DOHH2 (cell line): ENCODE measurements at regions not wholly inside any gene's neighbourhood (a gene's known extent, or its start where the extent isn't known, plus 50 kb on each side); places are given as distances from the start of the nearest gene placed in this dataset.

Experiments used
- H3F3A ChIP-seq: fragments of 200-600 bp; sonication (generic), shearing (Covaris generic); 2 replicates; pipeline ENCODE4 v1.6.0; 2016; ENCODE audit warnings: antibody characterized with exemption, mild to moderate bottlenecking; ENCODE audit not compliant: control insufficient read depth, insufficient read depth
- H3K27ac ChIP-seq: fragments of 200-600 bp; sonication (generic); 2 replicates; pipeline ENCODE4 v1.5.1; 2014; ENCODE audit warnings: low read depth, mild to moderate bottlenecking, low read length, moderate library complexity
- H3K27me3 ChIP-seq: fragments of 200-600 bp; sonication (generic); 2 replicates; pipeline ENCODE4 v1.6.1; 2014; ENCODE audit warnings: mild to moderate bottlenecking, low read length, mixed read lengths; ENCODE audit not compliant: control insufficient read depth
- H3K36me3 ChIP-seq: fragments of 200-600 bp; sonication (generic); 2 replicates; pipeline ENCODE4 v1.6.1; 2014; ENCODE audit warnings: mild to moderate bottlenecking, low read length, moderate library complexity, mixed read lengths; ENCODE audit not compliant: control insufficient read depth
- H3K4me1 ChIP-seq: fragments of 200-600 bp; sonication (generic); 2 replicates; pipeline ENCODE4 v1.6.1; 2014; ENCODE audit warnings: mild to moderate bottlenecking, low read length, mixed read lengths; ENCODE audit not compliant: control insufficient read depth
- H3K4me2 ChIP-seq: fragments of 200-600 bp; sonication (generic); 2 replicates; pipeline ENCODE4 v1.6.0; 2014; ENCODE audit warnings: mild to moderate bottlenecking, low read length, moderate library complexity
- H3K4me3 ChIP-seq: fragments of 200-600 bp; sonication (generic); 2 replicates; pipeline ENCODE4 v1.5.1; 2014; ENCODE audit warnings: mild to moderate bottlenecking, low read length, mixed read lengths
- H3K79me2 ChIP-seq: fragments of 200-600 bp; sonication (generic); 2 replicates; pipeline ENCODE4 v1.6.1; 2014; ENCODE audit warnings: mild to moderate bottlenecking, low read length, mixed read lengths; ENCODE audit not compliant: control insufficient read depth
- H3K9me2 ChIP-seq: fragments of 200-600 bp; sonication (generic); replicated peaks from 2 replicates; pipeline ENCODE4 v1.6.1; 2014; ENCODE audit warnings: mild to moderate bottlenecking, low read length, mixed read lengths; ENCODE audit not compliant: control insufficient read depth
- H3K9me3 ChIP-seq: fragments of 200-600 bp; sonication (generic); 2 replicates; pipeline ENCODE4 v1.6.1; 2014; ENCODE audit warnings: antibody characterized with exemption, low read length, mixed read lengths; ENCODE audit not compliant: control insufficient read depth, insufficient read depth
- H4K20me1 ChIP-seq: fragments of 200-600 bp; sonication (generic); 2 replicates; pipeline ENCODE4 v1.6.0; 2014; ENCODE audit warnings: low read depth, mild to moderate bottlenecking, antibody characterized with exemption, low read length, moderate library complexity; ENCODE audit not compliant: control insufficient read depth, insufficient read depth
- EZH2phosphoT487 ChIP-seq: fragments of 200-600 bp; sonication (generic); IDR thresholded peaks from 2 replicates; pipeline ENCODE4 v1.6.1; 2017; ENCODE audit warnings: borderline replicate concordance, mild to moderate bottlenecking, antibody characterized with exemption, low read length, moderate library complexity, mixed read lengths
- TF ChIP-seq, protein P1 (sequence below): fragments of 200-600 bp; sonication (generic); IDR thresholded peaks from one replicate; pipeline ENCODE4 v1.5.1; 2014; ENCODE audit warnings: antibody characterized with exemption, mild to moderate bottlenecking, low read depth, low read length; ENCODE audit not compliant: poor library complexity, severe bottlenecking

DNA sequence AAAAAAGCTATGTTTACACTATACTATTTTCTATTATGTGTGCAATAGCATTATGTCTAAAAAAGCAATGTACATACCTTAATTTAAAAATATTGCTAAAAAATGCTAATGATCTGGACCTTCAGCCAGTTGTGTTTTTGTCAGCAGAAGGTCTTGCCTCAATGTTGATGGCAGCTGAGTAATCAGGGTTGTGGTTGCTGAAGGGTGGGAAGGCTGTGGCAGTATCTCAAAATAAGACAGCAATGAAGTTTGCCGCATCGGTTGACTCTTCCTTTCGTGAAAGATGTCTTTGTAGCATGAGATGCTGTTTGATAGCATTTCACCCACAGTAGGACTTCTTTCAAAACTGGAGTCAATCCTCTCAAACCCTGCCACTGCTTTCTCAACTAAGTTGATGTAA lies 134.7 kb upstream of the CDYL start:
- Histone ChIP-seq H3F3A (no peaks in the 10 kb centered on the region), H3K36me3 (no peaks in the 10 kb centered on the region), H3K27ac (no peak overlapping the region), H4K20me1 (no peaks in the 10 kb centered on the region), H3K27me3 (0 out of 2 replicates have a peak, but pooled peaks cover 5% of the 10 kb centered on the region), H3K9me2 (no peaks in the 10 kb centered on the region), H3K9me3 (no peaks in the 10 kb centered on the region), H3K4me3 (no peak overlapping the region), H3K79me2 (no peaks in the 10 kb centered on the region), H3K4me1 (no peaks in the 10 kb centered on the region), H3K4me2 (no peak overlapping the region)
- TF ChIP-seq EZH2phosphoT487, result no peak
- TF ChIP-seq, protein P1, sequence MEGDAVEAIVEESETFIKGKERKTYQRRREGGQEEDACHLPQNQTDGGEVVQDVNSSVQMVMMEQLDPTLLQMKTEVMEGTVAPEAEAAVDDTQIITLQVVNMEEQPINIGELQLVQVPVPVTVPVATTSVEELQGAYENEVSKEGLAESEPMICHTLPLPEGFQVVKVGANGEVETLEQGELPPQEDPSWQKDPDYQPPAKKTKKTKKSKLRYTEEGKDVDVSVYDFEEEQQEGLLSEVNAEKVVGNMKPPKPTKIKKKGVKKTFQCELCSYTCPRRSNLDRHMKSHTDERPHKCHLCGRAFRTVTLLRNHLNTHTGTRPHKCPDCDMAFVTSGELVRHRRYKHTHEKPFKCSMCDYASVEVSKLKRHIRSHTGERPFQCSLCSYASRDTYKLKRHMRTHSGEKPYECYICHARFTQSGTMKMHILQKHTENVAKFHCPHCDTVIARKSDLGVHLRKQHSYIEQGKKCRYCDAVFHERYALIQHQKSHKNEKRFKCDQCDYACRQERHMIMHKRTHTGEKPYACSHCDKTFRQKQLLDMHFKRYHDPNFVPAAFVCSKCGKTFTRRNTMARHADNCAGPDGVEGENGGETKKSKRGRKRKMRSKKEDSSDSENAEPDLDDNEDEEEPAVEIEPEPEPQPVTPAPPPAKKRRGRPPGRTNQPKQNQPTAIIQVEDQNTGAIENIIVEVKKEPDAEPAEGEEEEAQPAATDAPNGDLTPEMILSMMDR, result no peak

DNA sequence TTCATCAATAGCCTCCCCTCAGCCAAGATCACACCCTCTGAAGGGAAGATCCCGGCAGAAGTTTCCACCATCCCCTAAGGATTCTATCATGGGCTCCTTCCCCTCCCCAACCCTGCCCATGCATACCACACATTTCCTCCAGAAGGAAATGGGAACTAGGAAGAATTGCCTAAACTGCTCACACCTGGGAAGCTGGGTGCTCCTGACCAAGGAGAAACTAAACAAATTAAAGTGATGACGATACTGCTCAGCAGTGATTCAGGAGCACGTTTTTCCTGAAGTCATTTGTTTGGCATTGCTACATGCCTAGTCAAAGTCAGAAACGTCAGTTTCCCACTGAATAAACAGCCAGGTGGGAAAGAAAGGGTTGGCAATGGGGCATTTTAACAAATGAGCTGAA lies 136.1 kb upstream of the CDYL start:
- Histone ChIP-seq H3K36me3 (no peaks in the 10 kb centered on the region), H3K79me2 (no peaks in the 10 kb centered on the region), H3K4me2 (no peak overlapping the region), H3K4me3 (no peak overlapping the region), H3K27ac (no peak overlapping the region), H3K9me2 (no peaks in the 10 kb centered on the region), H3F3A (no peaks in the 10 kb centered on the region), H3K27me3 (0 out of 2 replicates have a peak, but pooled peaks cover 5% of the 10 kb centered on the region), H4K20me1 (no peaks in the 10 kb centered on the region), H3K9me3 (no peaks in the 10 kb centered on the region), H3K4me1 (no peaks in the 10 kb centered on the region)
- TF ChIP-seq EZH2phosphoT487, result no peak
- TF ChIP-seq, protein P1, result no peak

DNA sequence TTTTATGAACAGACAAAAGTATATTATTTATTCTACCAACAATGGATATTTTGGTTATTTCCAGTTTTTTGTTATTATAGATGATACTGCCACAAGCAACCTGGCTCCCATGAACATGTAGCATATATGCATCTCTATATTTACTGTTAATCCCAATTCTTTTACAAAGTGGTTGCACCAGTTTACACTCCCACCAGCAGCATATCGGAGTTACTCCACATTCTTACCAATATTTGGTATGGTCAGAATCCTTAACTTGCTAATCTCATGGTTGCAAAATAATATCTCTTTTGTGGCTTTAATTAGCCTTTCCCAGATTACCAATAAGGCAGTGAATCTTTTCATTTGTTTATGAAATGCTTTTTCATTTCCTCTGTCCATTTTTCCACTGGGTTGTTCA lies 137.6 kb upstream of the CDYL start:
- Histone ChIP-seq H4K20me1 (no peaks in the 10 kb centered on the region), H3K79me2 (no peaks in the 10 kb centered on the region), H3K4me2 (no peak overlapping the region), H3K4me3 (no peak overlapping the region), H3K27ac (no peak overlapping the region), H3K9me3 (no peaks in the 10 kb centered on the region), H3K36me3 (no peaks in the 10 kb centered on the region), H3K9me2 (no peaks in the 10 kb centered on the region), H3K27me3 (0 out of 2 replicates have a peak, but pooled peaks cover 5% of the 10 kb centered on the region), H3K4me1 (no peaks in the 10 kb centered on the region), H3F3A (no peaks in the 10 kb centered on the region)
- TF ChIP-seq, protein P1, result no peak
- TF ChIP-seq EZH2phosphoT487, result no peak
